T-cell (primary cell): ENCODE measurements at regions not wholly inside any gene's neighbourhood (a gene's known extent, or its start where the extent isn't known, plus 50 kb on each side); places are given as distances from the start of the nearest gene placed in this dataset.

Experiments used
- ATAC-seq, 4 experiments: fragments of 200-7000 bp in 3 of 4; fragments of 150-1000 bp in 1 of 4; cut with Tn5 transposase; replicated peaks in 1 of 4; 1 replicate in 3 of 4; 2 replicates in 1 of 4; pipeline ENCODE4 v1.10.0; 2021; ENCODE audit warnings: moderate library complexity in 3 of 4, mild to moderate bottlenecking in 2 of 4, moderate number of reproducible peaks in 1 of 4
- CTCF ChIA-PET, 2 donors: fragments of 300-600 bp; sonication (Branson Sonifier 250); formaldehyde crosslinking; loops; one replicate each; lab custom pipeline; 2022; ENCODE audit warnings: antibody characterized with exemption in 2 of 2; lab: Charles Lee
- POLR2A ChIA-PET, 2 donors: fragments of 300-600 bp; sonication (Branson Sonifier 250); formaldehyde crosslinking; loops; one replicate each; lab custom pipeline; 2022; ENCODE audit warnings: antibody characterized with exemption in 2 of 2; lab: Charles Lee
- DNase-seq, 35 experiments: peaks; one replicate each; pipeline versions ENCODE4 v3.0.0 to v3.0.0-alpha.2; 2013 to 2023
- H3K27ac ChIP-seq: one replicate; pipeline ENCODE4 v1.5.1; 2013; ENCODE audit warnings: low read length
- H3K27me3 ChIP-seq, 2 experiments: replicated peaks in 1 of 2; 1 replicate in 1 of 2; 2 replicates in 1 of 2; pipeline versions ENCODE4 v1.6.1 to v1.7.0; 2013; ENCODE audit warnings: low read length in 1 of 2, mixed read lengths in 1 of 2; ENCODE audit not compliant: control insufficient read depth in 2 of 2, insufficient read depth in 2 of 2; ENCODE audit errors: extremely low read depth in 1 of 2
- H3K36me3 ChIP-seq, 2 donors: 1 replicate in 1 of 2; 2 replicates in 1 of 2; pipeline versions ENCODE4 v1.6.1 to v1.7.0; 2013; ENCODE audit warnings: low read length in 1 of 2; ENCODE audit not compliant: control insufficient read depth in 2 of 2, insufficient read depth in 1 of 2; ENCODE audit errors: extremely low read depth in 1 of 2
- H3K4me1 ChIP-seq, 2 experiments: 1 replicate in 1 of 2; 2 replicates in 1 of 2; pipeline versions ENCODE4 v1.6.1 to v1.7.0; 2013; ENCODE audit warnings: low read length in 2 of 2, mixed read lengths in 1 of 2; ENCODE audit not compliant: insufficient read depth in 2 of 2, control insufficient read depth in 1 of 2; ENCODE audit errors: extremely low read depth in 1 of 2
- H3K4me3 ChIP-seq, 2 donors: 1 replicate in 1 of 2; 2 replicates in 1 of 2; pipeline versions ENCODE4 v1.5.1 to v1.7.0; 2013; ENCODE audit warnings: mild to moderate bottlenecking in 2 of 2, low read length in 1 of 2, moderate library complexity in 1 of 2; ENCODE audit not compliant: control insufficient read depth in 1 of 2; ENCODE audit errors: extremely low read depth in 1 of 2
- H3K9me3 ChIP-seq: 2 replicates; pipeline ENCODE4 v1.7.0; 2013
- H3K27ac Mint-ChIP-seq, 2 donors: one replicate each; pipeline ENCODE4 v1.8.0; 2020 to 2021; ENCODE audit warnings: mild to moderate bottlenecking in 2 of 2, mixed read lengths in 2 of 2
- H3K27me3 Mint-ChIP-seq, 2 donors: one replicate each; pipeline ENCODE4 v1.8.0; 2021 to 2022; ENCODE audit warnings: mixed read lengths in 2 of 2
- H3K36me3 Mint-ChIP-seq: one replicate; pipeline ENCODE4 v1.8.0; 2021; ENCODE audit warnings: mixed read lengths
- H3K4me1 Mint-ChIP-seq, 3 donors: one replicate each; pipeline ENCODE4 v1.8.0; 2020 to 2022; ENCODE audit warnings: mixed read lengths in 3 of 3, mild to moderate bottlenecking in 1 of 3
- H3K4me3 Mint-ChIP-seq, 3 donors: one replicate each; pipeline ENCODE4 v1.8.0; 2020 to 2022; ENCODE audit warnings: mild to moderate bottlenecking in 3 of 3, mixed read lengths in 3 of 3, moderate library complexity in 3 of 3
- H3K9me3 Mint-ChIP-seq, 3 donors: one replicate each; pipeline ENCODE4 v1.8.0; 2020 to 2022; ENCODE audit warnings: mixed read lengths in 3 of 3
- WGBS: methylation state at CpG from one replicate; pipeline ENCODE4 v1.1.5; 2013; ENCODE audit warnings: missing lambda C conversion rate; ENCODE audit not compliant: insufficient coverage; 5-methylcytosine and 5-hydroxymethylcytosine counted together

- no peaks in the 10 kb centered on the region for H3K36me3 Mint-ChIP-seq
- H3K4me3 ChIP-seq, result no peak overlapping the region
- POLR2A ChIA-PET, result no interaction called here
- H3K27ac ChIP-seq, result no peak overlapping the region
- H3K27me3 ChIP-seq, result peaks cover 0 to 24% of the 10 kb centered on the region in 2 experiments
- peaks cover 0 to 19% (median 12%) of the 10 kb centered on the region in 3 donors for H3K9me3 Mint-ChIP-seq
- no peak overlapping the region for H3K27ac Mint-ChIP-seq
- H3K27me3 Mint-ChIP-seq, result peaks cover 19 to 31% of the 10 kb centered on the region in 2 donors
- WGBS, result 77% methylated on average over 2 of the region's 3 CpGs
- no peaks in the 10 kb centered on the region for H3K4me1 ChIP-seq
- no peaks in the 10 kb centered on the region for H3K4me1 Mint-ChIP-seq
- ATAC-seq, result no peak
- H3K4me3 Mint-ChIP-seq, result no peak overlapping the region
- CTCF ChIA-PET, result no interaction called here
- DNase-seq, result no peak
- no peaks in the 10 kb centered on the region for H3K9me3 ChIP-seq
- H3K36me3 ChIP-seq, result no peaks in the 10 kb centered on the region
These were observed 106.5 kb downstream of the ASB7 start for GRCh38 chr15:100708916-100709315.

GRCh38 chr15:100710222-100710621, 107.8 kb downstream of the ASB7 start:
- ChIA-PET POLR2A (no interaction called here), CTCF (interaction anchor here in 1 of 2 donors (0.6 kb wide), 1 partner anchor 1496 kb away, joined by 6 read pairs; no protein-coding TSS in a partner anchor)
- H3K4me1 ChIP-seq, result no peaks in the 10 kb centered on the region
- no peaks in the 10 kb centered on the region for H3K36me3 Mint-ChIP-seq
- H3K4me3 Mint-ChIP-seq, result no peak overlapping the region
- 43% methylated on average over 2 of the region's 2 CpGs for WGBS
- H3K4me1 Mint-ChIP-seq, result no peaks in the 10 kb centered on the region
- no peak overlapping the region for H3K27ac Mint-ChIP-seq
- H3K27me3 Mint-ChIP-seq, result peaks cover 6 to 19% of the 10 kb centered on the region in 2 donors
- peaks cover 0 to 13% of the 10 kb centered on the region in 2 experiments for H3K27me3 ChIP-seq
- H3K36me3 ChIP-seq, result no peaks in the 10 kb centered on the region
- H3K27ac ChIP-seq, result no peak overlapping the region
- no peak for DNase-seq
- no peak overlapping the region for H3K4me3 ChIP-seq
- ATAC-seq, result no peak
- H3K9me3 ChIP-seq, result no peaks in the 10 kb centered on the region
- H3K9me3 Mint-ChIP-seq, result peaks cover 0 to 19% (median 12%) of the 10 kb centered on the region in 3 donors

GRCh38 chr15:100710744-100711515, 108.5 kb downstream of the ASB7 start:
- no peaks in the 10 kb centered on the region for H3K36me3 Mint-ChIP-seq
- Histone ChIP-seq H3K9me3 (no peaks in the 10 kb centered on the region), H3K27me3 (peaks cover 0 to 5% of the 10 kb centered on the region in 2 experiments), H3K4me1 (no peaks in the 10 kb centered on the region), H3K27ac (no peak overlapping the region), H3K36me3 (no peaks in the 10 kb centered on the region), H3K4me3 (no peak overlapping the region)
- DNase-seq, result no peak
- no peak overlapping the region for H3K4me3 Mint-ChIP-seq
- 92% methylated on average over 7 of the region's 16 CpGs for WGBS
- no peak overlapping the region for H3K27ac Mint-ChIP-seq
- H3K9me3 Mint-ChIP-seq, result peaks cover 0 to 19% (median 12%) of the 10 kb centered on the region in 3 donors
- H3K4me1 Mint-ChIP-seq, result no peaks in the 10 kb centered on the region
- ATAC-seq, result no peak
- ChIA-PET POLR2A (no interaction called here), CTCF (no interaction called here)
- peaks cover 4 to 17% of the 10 kb centered on the region in 2 donors for H3K27me3 Mint-ChIP-seq

- ChIA-PET CTCF (no interaction called here), POLR2A (no interaction called here)
- no peak overlapping the region for H3K27ac ChIP-seq
- Mint-ChIP-seq H3K36me3 (no peaks in the 10 kb centered on the region), H3K9me3 (peaks cover 0 to 19% (median 12%) of the 10 kb centered on the region in 3 donors), H3K4me3 (no peak overlapping the region), H3K27ac (no peak overlapping the region), H3K4me1 (no peaks in the 10 kb centered on the region), H3K27me3 (peaks cover 4 to 17% of the 10 kb centered on the region in 2 donors)
- 54% methylated on average over 4 of the region's 9 CpGs for WGBS
- no peaks in the 10 kb centered on the region for H3K4me1 ChIP-seq
- no peak for ATAC-seq
- H3K27me3 ChIP-seq, result peaks cover 0 to 4% of the 10 kb centered on the region in 2 experiments
- H3K36me3 ChIP-seq, result no peaks in the 10 kb centered on the region
- H3K9me3 ChIP-seq, result no peaks in the 10 kb centered on the region
- DNase-seq, result no peak
- no peak overlapping the region for H3K4me3 ChIP-seq
These were observed 109.2 kb downstream of the ASB7 start for GRCh38 chr15:100711516-100712021.

GRCh38 chr15:100712226-100712625, 109.8 kb downstream of the ASB7 start:
- no peaks in the 10 kb centered on the region for H3K36me3 ChIP-seq
- H3K4me3 Mint-ChIP-seq, result no peak overlapping the region
- H3K4me3 ChIP-seq, result no peak overlapping the region
- no peaks in the 10 kb centered on the region for H3K4me1 Mint-ChIP-seq
- peaks cover 0 to 4% of the 10 kb centered on the region in 2 experiments for H3K27me3 ChIP-seq
- no peaks in the 10 kb centered on the region for H3K4me1 ChIP-seq
- H3K36me3 Mint-ChIP-seq, result no peaks in the 10 kb centered on the region
- CTCF ChIA-PET, result no interaction called here
- H3K9me3 Mint-ChIP-seq, result peaks cover 0 to 19% (median 12%) of the 10 kb centered on the region in 3 donors
- POLR2A ChIA-PET, result no interaction called here
- DNase-seq (no peak), ATAC-seq (no peak)
- H3K9me3 ChIP-seq, result no peaks in the 10 kb centered on the region
- 89% methylated on average over 8 of the region's 8 CpGs for WGBS
- no peak overlapping the region for H3K27ac ChIP-seq
- H3K27ac Mint-ChIP-seq, result no peak overlapping the region
- peaks cover 0 to 19% of the 10 kb centered on the region in 2 donors for H3K27me3 Mint-ChIP-seq

GRCh38 chr15:100713163-100713867, 110.9 kb downstream of the ASB7 start:
- peaks cover 0 to 4% of the 10 kb centered on the region in 2 experiments for H3K27me3 ChIP-seq
- Mint-ChIP-seq H3K4me1 (no peaks in the 10 kb centered on the region), H3K4me3 (no peak overlapping the region), H3K27ac (no peak overlapping the region), H3K27me3 (peaks cover 4 to 20% of the 10 kb centered on the region in 2 donors), H3K36me3 (no peaks in the 10 kb centered on the region), H3K9me3 (peaks cover 0 to 16% (median 11%) of the 10 kb centered on the region in 3 donors)
- CTCF ChIA-PET, result no interaction called here
- no peak for DNase-seq
- no peaks in the 10 kb centered on the region for H3K36me3 ChIP-seq
- no peak overlapping the region for H3K4me3 ChIP-seq
- ATAC-seq, result no peak
- H3K27ac ChIP-seq, result no peak overlapping the region
- 79% methylated on average over 22 of the region's 22 CpGs for WGBS
- no peaks in the 10 kb centered on the region for H3K4me1 ChIP-seq
- POLR2A ChIA-PET, result no interaction called here
- H3K9me3 ChIP-seq, result no peaks in the 10 kb centered on the region
